GM12878 (cell line): ENCODE measurements at regions not wholly inside any gene's neighbourhood (a gene's known extent, or its start where the extent isn't known, plus 50 kb on each side); places are given as distances from the start of the nearest gene placed in this dataset.

Experiments
- ATAC-seq: fragments of 200-7000 bp; cut with Tn5 transposase; 3 replicates; pipeline ENCODE4 v1.9.1; 2020; ENCODE audit warnings: mild to moderate bottlenecking, moderate library complexity
- BruUV-seq: library from RNA; stranded (reverse); fragments of 400-500 nt; replicated peaks from 2 replicates; lab custom pipeline; 2021; lab: Mats Ljungman, UMichigan
- CTCF ChIA-PET: fragments of 300-600 bp; sonication (Branson Sonifier 250); formaldehyde crosslinking; extraction: SDS; loops from one replicate; lab custom pipeline; 2021; ENCODE audit warnings: inconsistent platforms; lab: Yijun Ruan, JAX
- POLR2A ChIA-PET: fragments of 350-600 bp; formaldehyde crosslinking; extraction: SDS; loops from one replicate; lab custom pipeline; 2021; ENCODE audit warnings: inconsistent platforms; lab: Charles Lee
- RAD21 ChIA-PET: fragments of 300-600 bp; sonication (Branson Sonifier 250); formaldehyde crosslinking; loops from one replicate; lab custom pipeline; 2023; ENCODE audit warnings: antibody characterized with exemption; ENCODE audit not compliant: unreplicated experiment; lab: Charles Lee
- SMC1A ChIA-PET: fragments of 300-600 bp; sonication (Branson Sonifier 250); formaldehyde crosslinking; loops from one replicate; lab custom pipeline; 2023; ENCODE audit not compliant: unreplicated experiment, uncharacterized antibody; lab: Charles Lee
- DNase-seq: peaks from one replicate; pipeline ENCODE4 v3.0.0-alpha.2; 2011; ENCODE audit warnings: low read depth, low spot score
- FAIRE-seq: peaks from 3 replicates; lab custom pipeline; 2011; peaks lifted over from hg19 to GRCh38; lab: Jason Lieb, UNC
- H2AFZ ChIP-seq: 2 replicates; pipeline ENCODE4 v1.6.0; 2011; ENCODE audit warnings: low read depth, low read length, control low read depth; ENCODE audit not compliant: control insufficient read depth
- H3K27ac ChIP-seq: 2 replicates; pipeline ENCODE4 v1.5.1; 2011; ENCODE audit warnings: control low read depth; ENCODE audit not compliant: control insufficient read depth, insufficient read depth
- H3K27me3 ChIP-seq, 2 experiments: replicated peaks in 1 of 2; 2 replicates each; pipeline versions ENCODE4 v1.6.0 to v1.6.1; 2011; ENCODE audit warnings: low read length in 1 of 2; ENCODE audit not compliant: control insufficient read depth in 2 of 2, insufficient read depth in 2 of 2
- H3K36me3 ChIP-seq, 2 experiments: 2 replicates each; pipeline ENCODE4 v1.5.1; 2011; ENCODE audit warnings: low read length in 1 of 2; ENCODE audit not compliant: control insufficient read depth in 2 of 2, insufficient read depth in 2 of 2
- H3K4me1 ChIP-seq: 2 replicates; pipeline ENCODE4 v1.6.1; 2011; ENCODE audit warnings: mild to moderate bottlenecking, low read length, moderate library complexity, mixed read lengths; ENCODE audit not compliant: control insufficient read depth, insufficient read depth
- H3K4me2 ChIP-seq: 2 replicates; pipeline ENCODE4 v1.6.0; 2011; ENCODE audit warnings: control low read depth; ENCODE audit not compliant: control insufficient read depth, insufficient read depth
- H3K4me3 ChIP-seq: fragments of 200-600 bp; sonication (generic); 2 replicates; pipeline ENCODE4 v1.5.1; 2016
- H3K79me2 ChIP-seq: 2 replicates; pipeline ENCODE4 v1.6.0; 2011; ENCODE audit warnings: low read length; ENCODE audit not compliant: control insufficient read depth, insufficient read depth
- H3K9ac ChIP-seq: 2 replicates; pipeline ENCODE4 v1.8.0; 2011; ENCODE audit warnings: low read length, control low read depth, mixed read lengths; ENCODE audit not compliant: control insufficient read depth, insufficient read depth
- H3K9me3 ChIP-seq: replicated peaks from 3 replicates; pipeline ENCODE4 v1.5.1; 2011; ENCODE audit warnings: mild to moderate bottlenecking, low read length; ENCODE audit not compliant: control insufficient read depth, insufficient read depth
- H4K20me1 ChIP-seq: 2 replicates; pipeline ENCODE4 v1.6.0; 2011; ENCODE audit not compliant: control insufficient read depth, insufficient read depth
- BRCA1 ChIP-seq: IDR thresholded peaks from 2 replicates; pipeline ENCODE4 v1.6.1; 2011; ENCODE audit warnings: low read depth, low read length, improper control_type of control experiment
- CHD1 ChIP-seq: IDR thresholded peaks from 2 replicates; pipeline ENCODE4 v1.6.1; 2012; ENCODE audit warnings: low read depth, low read length, improper control_type of control experiment
- MYC ChIP-seq: IDR thresholded peaks from 2 replicates; pipeline ENCODE4 v1.6.1; 2011; ENCODE audit warnings: mild to moderate bottlenecking, low read length, moderate library complexity, inconsistent platforms; ENCODE audit not compliant: insufficient read depth, insufficient replicate concordance, insufficient read length, severe bottlenecking
- NFYA ChIP-seq: IDR thresholded peaks from 2 replicates; pipeline ENCODE4 v1.6.1; 2011; ENCODE audit warnings: low read depth, mild to moderate bottlenecking, low read length, improper control_type of control experiment, borderline replicate concordance
- SMAD1 ChIP-seq: fragments of 450-650 bp; IDR thresholded peaks from 2 replicates; pipeline ENCODE4 v1.6.1; 2018; ENCODE audit warnings: mild to moderate bottlenecking, low read depth; ENCODE audit not compliant: partially characterized antibody
- WGBS: methylation state at CpG from one replicate; pipeline ENCODE4 v1.1.6; 2016; ENCODE audit warnings: low lambda C conversion rate; ENCODE audit not compliant: insufficient replicate concordance, insufficient coverage; ENCODE audit errors: missing lambda C conversion rate; 5-methylcytosine and 5-hydroxymethylcytosine counted together
- in situ Hi-C: fragments of 300-500 bp; cut with MboI; formaldehyde crosslinking; loops from 9 replicates; pipeline ENCODE4 v1.14.3; 2018; ENCODE audit warnings: mixed read lengths
- intact Hi-C: fragments of 100-400 bp; cut with micrococcal nuclease; formaldehyde crosslinking; loops from one replicate; pipeline ENCODE4 v1.14.2; 2022; ENCODE audit not compliant: unreplicated experiment
- TF ChIP-seq, protein P1 (sequence below): IDR thresholded peaks from 2 replicates; pipeline ENCODE4 v1.6.1; 2011; ENCODE audit warnings: low read depth, low read length, improper control_type of control experiment, borderline replicate concordance
- TF ChIP-seq, protein P2 (sequence below): fragments of 450-650 bp; conservative IDR thresholded peaks from 2 replicates; pipeline ENCODE4 v1.6.1; 2017; ENCODE audit warnings: mild to moderate bottlenecking, moderate library complexity

DNA sequence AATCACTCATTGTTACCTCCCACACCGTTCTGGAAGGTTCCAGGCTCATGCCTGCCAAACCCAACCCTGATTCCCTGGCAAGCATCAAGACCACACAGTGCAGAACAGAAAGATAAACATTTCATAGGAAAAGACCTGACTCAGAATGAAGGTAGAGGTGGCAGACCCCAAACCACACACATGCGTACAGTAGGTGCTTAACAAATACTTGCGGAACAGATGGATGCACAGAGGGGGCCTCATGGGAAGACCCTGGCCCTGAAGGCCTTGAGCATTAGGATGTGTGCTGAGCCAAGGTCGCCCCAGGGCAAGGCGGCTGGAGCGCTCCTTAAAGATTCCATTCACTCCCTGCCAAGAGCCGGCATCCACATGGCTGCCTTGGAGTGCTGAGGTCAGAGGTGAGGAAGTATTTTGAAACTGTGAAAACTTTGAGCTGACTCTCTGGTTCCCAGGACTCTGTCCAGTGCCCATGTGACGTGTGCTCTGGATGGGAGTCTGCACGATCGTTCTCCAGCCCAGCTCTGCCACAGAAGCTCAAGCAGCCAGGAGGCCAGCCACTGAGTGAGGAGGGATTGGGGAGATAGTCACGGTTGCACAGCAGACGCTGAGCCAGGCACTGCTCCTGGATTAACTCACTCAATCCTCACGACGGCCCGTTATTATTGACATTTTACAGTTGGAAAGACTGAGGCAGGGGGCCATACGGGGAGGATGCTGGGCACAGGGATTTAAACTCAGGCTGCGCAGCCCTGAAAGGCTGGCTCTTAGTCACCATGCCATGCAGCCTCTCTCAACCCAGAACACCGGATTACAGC, 65.5 kb upstream of the AFDN start:
- H3K9me3 ChIP-seq = no peaks in the 10 kb centered on the region
- H3K27me3 ChIP-seq = no peaks in the 10 kb centered on the region
- CTCF ChIA-PET = no interaction called here
- no peaks in the 10 kb centered on the region for H3K36me3 ChIP-seq
- H3K79me2 ChIP-seq = no peaks in the 10 kb centered on the region
- TF ChIP-seq MYC (no peak), SMAD1 (no peak), NFYA (no peak), BRCA1 (no peak), CHD1 (no peak)
- TF ChIP-seq, protein P1, sequence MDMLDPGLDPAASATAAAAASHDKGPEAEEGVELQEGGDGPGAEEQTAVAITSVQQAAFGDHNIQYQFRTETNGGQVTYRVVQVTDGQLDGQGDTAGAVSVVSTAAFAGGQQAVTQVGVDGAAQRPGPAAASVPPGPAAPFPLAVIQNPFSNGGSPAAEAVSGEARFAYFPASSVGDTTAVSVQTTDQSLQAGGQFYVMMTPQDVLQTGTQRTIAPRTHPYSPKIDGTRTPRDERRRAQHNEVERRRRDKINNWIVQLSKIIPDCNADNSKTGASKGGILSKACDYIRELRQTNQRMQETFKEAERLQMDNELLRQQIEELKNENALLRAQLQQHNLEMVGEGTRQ = no peak
- TF ChIP-seq, protein P2, sequence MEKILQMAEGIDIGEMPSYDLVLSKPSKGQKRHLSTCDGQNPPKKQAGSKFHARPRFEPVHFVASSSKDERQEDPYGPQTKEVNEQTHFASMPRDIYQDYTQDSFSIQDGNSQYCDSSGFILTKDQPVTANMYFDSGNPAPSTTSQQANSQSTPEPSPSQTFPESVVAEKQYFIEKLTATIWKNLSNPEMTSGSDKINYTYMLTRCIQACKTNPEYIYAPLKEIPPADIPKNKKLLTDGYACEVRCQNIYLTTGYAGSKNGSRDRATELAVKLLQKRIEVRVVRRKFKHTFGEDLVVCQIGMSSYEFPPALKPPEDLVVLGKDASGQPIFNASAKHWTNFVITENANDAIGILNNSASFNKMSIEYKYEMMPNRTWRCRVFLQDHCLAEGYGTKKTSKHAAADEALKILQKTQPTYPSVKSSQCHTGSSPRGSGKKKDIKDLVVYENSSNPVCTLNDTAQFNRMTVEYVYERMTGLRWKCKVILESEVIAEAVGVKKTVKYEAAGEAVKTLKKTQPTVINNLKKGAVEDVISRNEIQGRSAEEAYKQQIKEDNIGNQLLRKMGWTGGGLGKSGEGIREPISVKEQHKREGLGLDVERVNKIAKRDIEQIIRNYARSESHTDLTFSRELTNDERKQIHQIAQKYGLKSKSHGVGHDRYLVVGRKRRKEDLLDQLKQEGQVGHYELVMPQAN = no peak
- H4K20me1 ChIP-seq = no peaks in the 10 kb centered on the region
- H2AFZ ChIP-seq = no peak overlapping the region
- WGBS = 34% methylated on average over 18 of the region's 18 CpGs
- SMC1A ChIA-PET = no interaction called here
- in situ Hi-C loops = no loop called here
- no peak overlapping the region for H3K4me3 ChIP-seq
- no peak for DNase-seq
- no peaks in the 10 kb centered on the region for H3K4me1 ChIP-seq
- POLR2A ChIA-PET = no interaction called here
- no peak for FAIRE-seq
- no TSS peak for BruUV-seq
- intact Hi-C loops = no loop called here
- ATAC-seq = no peak
- RAD21 ChIA-PET = no interaction called here
- H3K4me2 ChIP-seq = no peak overlapping the region
- H3K27ac ChIP-seq = no peak overlapping the region
- H3K9ac ChIP-seq = no peak overlapping the region
